Fibroblast of pulmonary artery (primary cell): ENCODE measurements at regions not wholly inside any gene's neighbourhood (a gene's known extent, or its start where the extent isn't known, plus 50 kb on each side); places are given as distances from the start of the nearest gene placed in this dataset.

Experiments
- DNase-seq: peaks from one replicate; pipeline ENCODE4 v3.0.0-alpha.2; 2010; ENCODE audit warnings: low read depth
- H3K4me3 ChIP-seq: replicated peaks from 2 replicates; pipeline ENCODE4 v1.5.1; 2011; ENCODE audit warnings: low read depth, mild to moderate bottlenecking, control low read depth, low read length, moderate library complexity
- TF ChIP-seq, protein P1 (sequence below): IDR thresholded peaks from 2 replicates; pipeline ENCODE4 v1.5.1; 2011; ENCODE audit warnings: mild to moderate bottlenecking, control low read depth, low read length, inconsistent platforms; ENCODE audit errors: missing control alignments

DNA sequence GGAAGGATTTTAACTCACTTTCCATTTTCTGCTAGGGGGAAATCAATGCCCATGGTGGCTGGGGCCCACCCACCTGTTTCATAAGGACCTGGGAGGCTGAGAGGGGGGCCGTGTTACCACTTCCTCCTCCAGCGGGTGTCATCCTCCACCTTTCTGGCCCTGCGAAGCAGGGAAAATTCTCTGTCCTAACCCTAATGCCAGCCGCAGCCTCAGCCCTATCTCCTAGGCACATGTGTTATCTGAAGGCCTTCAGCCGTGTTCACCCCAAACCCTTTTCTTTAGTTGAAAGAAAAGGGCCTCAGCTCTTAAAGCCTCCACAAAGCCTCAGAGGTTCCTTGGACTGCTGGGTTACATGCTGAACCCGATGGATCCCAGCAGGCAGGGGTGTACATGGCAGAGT, 55.4 kb upstream of the NECTIN1 start:
- no peak for DNase-seq
- TF ChIP-seq, protein P1, sequence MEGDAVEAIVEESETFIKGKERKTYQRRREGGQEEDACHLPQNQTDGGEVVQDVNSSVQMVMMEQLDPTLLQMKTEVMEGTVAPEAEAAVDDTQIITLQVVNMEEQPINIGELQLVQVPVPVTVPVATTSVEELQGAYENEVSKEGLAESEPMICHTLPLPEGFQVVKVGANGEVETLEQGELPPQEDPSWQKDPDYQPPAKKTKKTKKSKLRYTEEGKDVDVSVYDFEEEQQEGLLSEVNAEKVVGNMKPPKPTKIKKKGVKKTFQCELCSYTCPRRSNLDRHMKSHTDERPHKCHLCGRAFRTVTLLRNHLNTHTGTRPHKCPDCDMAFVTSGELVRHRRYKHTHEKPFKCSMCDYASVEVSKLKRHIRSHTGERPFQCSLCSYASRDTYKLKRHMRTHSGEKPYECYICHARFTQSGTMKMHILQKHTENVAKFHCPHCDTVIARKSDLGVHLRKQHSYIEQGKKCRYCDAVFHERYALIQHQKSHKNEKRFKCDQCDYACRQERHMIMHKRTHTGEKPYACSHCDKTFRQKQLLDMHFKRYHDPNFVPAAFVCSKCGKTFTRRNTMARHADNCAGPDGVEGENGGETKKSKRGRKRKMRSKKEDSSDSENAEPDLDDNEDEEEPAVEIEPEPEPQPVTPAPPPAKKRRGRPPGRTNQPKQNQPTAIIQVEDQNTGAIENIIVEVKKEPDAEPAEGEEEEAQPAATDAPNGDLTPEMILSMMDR: no peak

DNA sequence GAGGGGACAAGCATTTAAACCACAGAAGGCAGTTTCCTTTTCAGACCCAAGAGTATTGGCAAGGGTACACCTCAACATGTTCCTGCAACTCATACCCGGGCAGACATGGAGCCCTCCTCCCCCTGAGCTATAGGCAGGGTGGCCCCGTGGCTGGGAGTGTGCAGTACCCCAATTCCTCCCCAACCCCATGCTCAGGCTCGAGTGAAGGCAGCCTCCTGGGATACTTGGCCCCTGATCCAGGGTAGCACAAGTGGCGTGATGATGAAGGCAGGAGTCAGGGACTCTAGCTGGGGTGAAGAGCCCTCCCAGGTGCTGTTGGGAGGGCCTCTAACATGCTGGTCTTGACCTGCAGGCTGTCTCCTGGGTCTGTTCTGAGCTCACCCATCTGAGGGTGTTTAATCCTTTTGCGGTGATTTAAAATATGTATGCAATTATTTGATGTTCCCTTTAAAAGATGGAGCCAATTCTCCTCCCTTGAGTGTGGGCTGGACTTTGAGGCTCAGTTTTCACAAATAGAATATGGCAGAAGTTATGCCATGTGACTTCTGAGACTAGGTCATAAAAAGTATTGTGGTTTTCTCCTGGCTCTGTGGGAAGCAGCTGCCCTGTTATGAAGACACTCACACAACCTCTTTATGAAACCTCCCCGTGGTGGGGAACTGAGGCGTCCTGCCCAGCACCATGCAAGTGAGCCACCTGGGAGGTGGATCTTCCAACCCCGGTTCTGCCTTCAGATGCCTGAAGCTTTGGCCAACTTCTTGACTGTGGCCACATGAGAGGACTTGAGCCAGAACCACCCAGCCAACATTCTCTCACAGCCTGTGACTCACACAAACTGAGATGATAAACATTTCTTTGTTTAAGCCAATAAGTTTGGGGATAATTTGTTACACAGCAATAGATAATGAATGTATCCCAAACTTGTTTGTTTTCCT, 54.7 kb upstream of the NECTIN1 start:
- TF ChIP-seq, protein P1: no peak
- no peak overlapping the region for H3K4me3 ChIP-seq
- no peak for DNase-seq

More for the DNA sequence above, 55.4 kb upstream of the NECTIN1 start:
- H3K4me3 ChIP-seq: no peak overlapping the region

DNA sequence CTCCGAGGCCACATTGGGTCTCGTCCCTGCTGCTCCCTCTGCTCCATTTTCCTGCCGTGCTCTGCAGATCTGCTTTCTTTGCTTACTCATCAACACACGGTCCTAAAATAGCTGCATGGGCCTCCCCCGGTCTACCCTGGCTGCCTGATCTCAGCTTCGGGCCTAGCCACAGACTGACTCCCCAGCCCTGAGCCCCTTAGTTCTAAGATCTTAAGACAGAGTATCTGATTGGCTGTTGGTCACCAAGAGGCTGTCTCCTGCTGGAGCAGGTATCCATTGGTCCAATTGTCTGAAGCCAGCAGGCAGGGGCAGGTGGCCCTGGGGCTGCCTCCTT, 53.7 kb upstream of the NECTIN1 start:
- DNase-seq: peak; percentile 6
- TF ChIP-seq, protein P1: no peak
- no peak overlapping the region for H3K4me3 ChIP-seq

DNA sequence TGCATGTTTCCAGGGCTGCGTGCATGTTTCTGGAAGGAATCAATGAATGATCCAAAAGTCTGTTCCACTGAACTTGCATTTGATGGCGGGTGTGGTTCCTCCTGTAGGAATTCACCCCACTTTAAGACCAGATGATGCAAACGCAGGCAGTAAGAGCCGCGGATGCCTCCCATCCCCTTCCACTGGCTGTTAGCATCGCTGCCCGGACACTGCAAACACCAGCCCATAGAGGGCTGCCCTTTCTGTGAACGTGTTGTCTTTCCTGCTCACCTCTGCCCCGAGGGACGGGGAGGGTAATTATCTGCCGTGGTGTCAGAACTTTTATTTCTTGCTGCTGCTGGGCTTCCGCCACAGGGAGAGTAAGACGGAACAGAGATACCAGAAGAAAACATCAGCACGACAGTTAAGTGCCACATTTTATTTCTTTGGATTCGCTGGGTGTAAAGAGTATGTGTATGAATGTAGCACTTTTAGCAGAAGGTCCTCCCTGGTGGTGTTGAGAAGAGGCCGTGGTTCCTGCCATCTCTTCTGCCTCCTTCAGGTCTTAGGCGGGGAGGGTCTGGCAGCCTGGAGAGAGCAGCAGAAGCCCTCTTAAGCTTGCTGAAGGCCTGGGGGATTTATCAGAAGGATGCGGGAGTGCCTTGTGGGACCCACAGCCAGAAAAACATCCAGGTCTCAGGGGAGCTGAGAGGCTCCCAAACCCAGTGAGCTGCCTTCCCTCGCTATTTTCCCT, 53.2 kb upstream of the NECTIN1 start:
- DNase-seq: no peak
- no peak overlapping the region for H3K4me3 ChIP-seq
- TF ChIP-seq, protein P1: no peak

DNA sequence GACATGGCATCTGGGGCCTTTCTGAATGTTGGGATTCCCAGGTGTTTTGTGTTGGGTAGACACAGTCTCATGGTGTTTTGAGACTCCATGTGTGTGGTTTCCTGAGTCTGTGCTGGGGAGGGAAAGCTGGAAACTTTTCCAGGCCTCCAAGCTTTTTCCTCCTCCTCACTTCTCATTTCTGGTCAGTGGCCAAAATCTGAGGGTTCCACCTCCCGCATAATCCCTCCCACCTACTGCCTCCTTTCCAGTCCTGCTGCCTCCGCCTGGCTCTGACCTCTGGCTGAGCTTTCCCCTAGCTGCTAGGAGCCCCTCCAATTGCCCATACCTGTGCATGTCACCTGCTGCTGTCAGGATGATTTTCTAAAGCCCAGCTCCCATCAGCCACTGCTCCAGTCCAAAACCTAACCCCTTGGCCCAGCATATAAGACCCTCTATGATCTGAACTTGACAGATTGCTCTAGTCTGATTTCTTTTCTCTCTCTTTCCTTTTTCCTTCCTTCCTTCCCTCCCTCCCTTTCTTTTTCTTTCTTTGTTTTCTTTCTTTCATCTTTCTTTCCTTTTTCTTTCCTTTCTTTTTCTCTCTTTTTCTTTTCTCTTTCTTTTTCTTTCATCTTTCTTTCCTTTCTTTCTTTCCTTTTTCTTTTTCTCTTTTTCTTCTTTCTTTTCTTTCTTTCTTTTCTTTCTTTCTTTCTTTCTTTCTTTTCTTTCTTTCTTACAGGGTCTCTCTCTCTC, 51.4 kb upstream of the NECTIN1 start:
- DNase-seq: no peak
- H3K4me3 ChIP-seq: no peak overlapping the region
- TF ChIP-seq, protein P1: no peak

DNA sequence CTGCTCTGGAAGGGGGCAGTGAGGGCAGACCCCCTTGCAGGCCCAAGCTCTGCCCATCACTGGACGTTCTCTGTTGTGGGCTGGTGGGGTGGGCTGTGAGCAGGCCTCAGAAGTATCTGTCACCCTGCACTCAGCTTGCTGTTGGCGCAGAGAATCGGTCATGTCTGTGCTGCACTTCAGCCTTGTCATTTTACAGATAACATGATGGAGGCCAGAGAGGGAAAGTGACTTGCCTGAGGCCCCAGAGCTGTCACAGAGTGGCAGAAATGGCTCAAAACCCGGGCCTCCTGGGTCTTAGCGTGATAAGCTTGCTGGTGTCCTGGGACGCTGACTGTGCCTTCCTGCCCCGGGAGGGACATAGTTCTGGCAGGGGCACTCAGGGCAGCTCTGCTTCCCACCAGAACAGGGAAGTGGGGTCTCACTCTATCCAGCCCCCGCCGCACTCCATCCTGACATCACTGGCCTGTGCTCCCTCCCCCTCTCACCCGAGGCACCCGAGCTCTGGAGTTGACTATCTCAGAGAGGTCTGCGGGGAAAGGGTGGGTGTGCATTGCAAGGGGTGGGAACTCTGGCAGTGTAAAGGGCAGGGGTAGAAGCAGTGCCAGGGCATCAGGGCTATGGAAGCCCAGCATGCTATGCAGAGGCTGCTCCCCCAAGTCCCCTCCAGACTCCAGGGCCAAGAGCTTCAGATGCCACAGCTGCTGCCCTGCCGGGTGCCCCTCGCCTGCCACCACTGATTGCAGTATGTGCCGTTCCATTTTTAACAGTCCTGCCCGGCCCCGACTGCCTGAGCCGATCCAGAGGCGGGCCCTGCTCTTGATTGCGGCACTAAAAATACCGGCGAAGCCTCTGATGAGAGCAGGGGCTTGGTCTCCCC, 50.4 kb upstream of the NECTIN1 start:
- no peak for DNase-seq
- H3K4me3 ChIP-seq: no peak overlapping the region
- TF ChIP-seq, protein P1: no peak
